Uterus (tissue), 3 donors: ENCODE measurements at regions not wholly inside any gene's neighbourhood (a gene's known extent, or its start where the extent isn't known, plus 50 kb on each side); places are given as distances from the start of the nearest gene placed in this dataset.

Experiments
- DNase-seq, 2 donors: peaks; one replicate each; pipeline ENCODE4 v3.0.0-alpha.2; 2019 to 2020
- H3K27ac ChIP-seq, 2 donors: fragments of 200-600 bp; sonication (generic); 1 replicate in 1 of 2; 2 replicates in 1 of 2; pipeline ENCODE4 v1.5.1; 2016 to 2018
- H3K27me3 ChIP-seq, 2 donors: fragments of 200-600 bp; sonication (generic); one replicate each; pipeline ENCODE4 v1.5.1; 2018 to 2019; ENCODE audit warnings: control low read depth in 1 of 2
- H3K36me3 ChIP-seq, 2 donors: fragments of 200-600 bp; sonication (generic); one replicate each; pipeline ENCODE4 v1.5.1; 2019; ENCODE audit warnings: control low read depth in 1 of 2
- H3K4me1 ChIP-seq, 2 donors: fragments of 200-600 bp; sonication (generic); one replicate each; pipeline ENCODE4 v1.5.1; 2018 to 2019; ENCODE audit warnings: control low read depth in 1 of 2
- H3K4me3 ChIP-seq, 2 donors: fragments of 200-600 bp; sonication (generic); 1 replicate in 1 of 2; 2 replicates in 1 of 2; pipeline ENCODE4 v1.5.1; 2018 to 2019; ENCODE audit warnings: mild to moderate bottlenecking in 1 of 2
- H3K9me3 ChIP-seq, 2 donors: fragments of 200-600 bp; sonication (generic); one replicate each; pipeline ENCODE4 v1.5.1; 2019; ENCODE audit warnings: control low read depth in 1 of 2
- CTCF ChIP-seq, 4 experiments: fragments of 200-600 bp in 2 of 4; fragments of 450-650 bp in 2 of 4; sonication (generic) in 2 of 4; IDR thresholded peaks; one replicate each; pipeline ENCODE4 v1.5.1; 2016 to 2019; ENCODE audit warnings: antibody characterized with exemption in 4 of 4, mild to moderate bottlenecking in 2 of 4, moderate library complexity in 1 of 4
- POLR2A ChIP-seq, 2 donors: fragments of 450-650 bp; IDR thresholded peaks; one replicate each; pipeline ENCODE4 v1.6.1; 2016; ENCODE audit warnings: antibody characterized with exemption in 2 of 2, mild to moderate bottlenecking in 1 of 2, moderate library complexity in 1 of 2
- intact Hi-C: fragments of 100-400 bp; cut with DNase I; formaldehyde crosslinking; loops from one replicate; pipeline ENCODE4 v1.15.1; 2023; ENCODE audit warnings: low total_unique reads
- donor health status: DM: yes; HTN: yes; CAD: no.

GRCh38 chr9:80928697-80929096 lies 760.6 kb downstream of the TLE1 start:
- Histone ChIP-seq H3K4me3 (no peak overlapping the region), H3K27me3 (no peaks in the 10 kb centered on the region), H3K9me3 (no peaks in the 10 kb centered on the region), H3K27ac (no peak overlapping the region), H3K36me3 (no peaks in the 10 kb centered on the region), H3K4me1 (no peaks in the 10 kb centered on the region)
- intact Hi-C loops, result no loop called here
- DNase-seq, result no peak
- TF ChIP-seq CTCF (IDR thresholded peaks at IDR 0.05), result no peak
- TF ChIP-seq POLR2A (IDR thresholded peaks at IDR 0.05), result no peak

GRCh38 chr9:80926611-80927010 lies 762.7 kb downstream of the TLE1 start:
- TF ChIP-seq CTCF (IDR thresholded peaks at IDR 0.05) (no peak), POLR2A (IDR thresholded peaks at IDR 0.05) (no peak)
- H3K36me3 ChIP-seq, result no peaks in the 10 kb centered on the region
- no peaks in the 10 kb centered on the region for H3K4me1 ChIP-seq
- no peak for DNase-seq
- H3K9me3 ChIP-seq, result no peaks in the 10 kb centered on the region
- no peaks in the 10 kb centered on the region for H3K27me3 ChIP-seq
- no peak overlapping the region for H3K27ac ChIP-seq
- H3K4me3 ChIP-seq, result no peak overlapping the region
- intact Hi-C loops, result no loop called here

- H3K4me1 ChIP-seq, result no peaks in the 10 kb centered on the region
These were observed 766.8 kb downstream of the TLE1 start for GRCh38 chr9:80922544-80922943.

GRCh38 chr9:80906728-80907127 lies 782.6 kb downstream of the TLE1 start:
- H3K36me3 ChIP-seq, result no peaks in the 10 kb centered on the region
- no peaks in the 10 kb centered on the region for H3K27me3 ChIP-seq
- DNase-seq, result no peak
- H3K27ac ChIP-seq, result no peak overlapping the region
- H3K4me3 ChIP-seq, result no peak overlapping the region
- TF ChIP-seq CTCF (IDR thresholded peaks at IDR 0.05) (no peak), POLR2A (IDR thresholded peaks at IDR 0.05) (no peak)
- no peaks in the 10 kb centered on the region for H3K9me3 ChIP-seq
- intact Hi-C loops, result no loop called here
- H3K4me1 ChIP-seq, result no peaks in the 10 kb centered on the region

More at GRCh38 chr9:80922544-80922943, 766.8 kb downstream of the TLE1 start:
- Histone ChIP-seq H3K27ac (no peak overlapping the region), H3K4me3 (no peak overlapping the region), H3K9me3 (no peaks in the 10 kb centered on the region), H3K27me3 (no peaks in the 10 kb centered on the region), H3K36me3 (no peaks in the 10 kb centered on the region)
- intact Hi-C loops, result no loop called here
- DNase-seq, result no peak
- TF ChIP-seq POLR2A (IDR thresholded peaks at IDR 0.05), result no peak
- TF ChIP-seq CTCF (IDR thresholded peaks at IDR 0.05), result no peak

GRCh38 chr9:80899208-80899607 lies 790.1 kb downstream of the TLE1 start:
- H3K27ac ChIP-seq, result no peak overlapping the region
- H3K4me1 ChIP-seq, result no peaks in the 10 kb centered on the region
- H3K27me3 ChIP-seq, result no peaks in the 10 kb centered on the region
- H3K4me3 ChIP-seq, result no peak overlapping the region
- no peak for DNase-seq
- no peaks in the 10 kb centered on the region for H3K9me3 ChIP-seq
- no peak for TF ChIP-seq POLR2A (IDR thresholded peaks at IDR 0.05)
- TF ChIP-seq CTCF (IDR thresholded peaks at IDR 0.05), result no peak
- intact Hi-C loops, result no loop called here
- H3K36me3 ChIP-seq, result no peaks in the 10 kb centered on the region
